ENCODE measurements at regions not wholly inside any gene's neighbourhood (a gene's known extent, or its start where the extent isn't known, plus 50 kb on each side); places are given as distances from the start of the nearest gene placed in this dataset.
A peak's percentile ranks its signal among the peaks of the same experiment; 100 is the strongest.

- TF ChIP-seq EZH2 (IDR thresholded peaks at IDR 0.05) = no peak
- no peak for TF ChIP-seq SIN3A (IDR thresholded peaks at IDR 0.05; ENCODE audit: low read depth)
- no peak for TF ChIP-seq CTCF (IDR thresholded peaks at IDR 0.05 in 2 of 3, conservative IDR thresholded peaks at IDR 0.05 in 1 of 3; ENCODE audit: borderline replicate concordance in 1 of 3, insufficient read depth in 1 of 3, low read depth in 2 of 3, low read length in 2 of 3)
- TF ChIP-seq ZBTB33 (IDR thresholded peaks at IDR 0.05; ENCODE audit: extremely low read depth, insufficient replicate concordance, low read length) = no peak
- no peak for TF ChIP-seq POLR2A (IDR thresholded peaks at IDR 0.05; ENCODE audit: borderline replicate concordance, extremely low read depth, insufficient read depth, insufficient read length)
- peak; percentile 31; the same call in 1 of the 2 replicates for TF ChIP-seq SP1 (IDR thresholded peaks at IDR 0.05; ENCODE audit: low read depth)
- no peak for TF ChIP-seq POLR2AphosphoS5 (IDR thresholded peaks at IDR 0.05; ENCODE audit: low read depth, low read length)
- no peak for TF ChIP-seq MAX (IDR thresholded peaks at IDR 0.05)
Observed at GRCh38 chr1:193614817-193615216, 428.4 kb upstream of the B3GALT2 start.

Measured in HCT116 (cell line).